GM19397 (cell line): ENCODE measurements at regions not wholly inside any gene's neighbourhood (a gene's known extent, or its start where the extent isn't known, plus 50 kb on each side); places are given as distances from the start of the nearest gene placed in this dataset.
"Not testable (repeated sequence)": the region's sequence is repeated elsewhere in the genome, so short reads cannot be mapped to it uniquely, and the experiment has no call there.

Source experiments
- ATAC-seq: cut with Tn5 transposase; IDR thresholded peaks from one replicate; pipeline ENCODE4 v1.9.1; 2021; ENCODE audit warnings: mild to moderate bottlenecking, moderate library complexity; ENCODE audit not compliant: unreplicated experiment

DNA sequence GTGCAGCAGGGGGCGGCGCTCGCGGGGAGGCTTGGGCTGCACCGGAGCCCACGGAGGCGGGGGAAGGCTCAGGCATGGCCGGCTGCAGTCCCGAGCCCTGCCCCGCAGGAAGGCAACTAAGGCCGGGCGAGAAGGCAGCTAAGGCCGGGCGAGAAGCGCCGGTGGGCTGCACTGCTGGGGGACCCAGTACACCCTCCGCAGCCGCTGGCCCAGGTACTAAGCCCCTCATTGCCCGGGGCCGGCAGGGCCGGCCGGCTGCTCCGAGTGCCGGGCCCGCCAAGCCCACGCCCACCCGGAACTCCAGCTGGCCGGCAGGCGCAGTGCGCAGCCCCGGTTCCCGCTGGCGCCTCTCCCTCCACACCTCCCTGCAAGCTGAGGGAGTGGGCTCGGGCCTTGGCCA is 150.0 kb downstream of the SMIM20 start:
- ATAC-seq, result not testable (repeated sequence)

DNA sequence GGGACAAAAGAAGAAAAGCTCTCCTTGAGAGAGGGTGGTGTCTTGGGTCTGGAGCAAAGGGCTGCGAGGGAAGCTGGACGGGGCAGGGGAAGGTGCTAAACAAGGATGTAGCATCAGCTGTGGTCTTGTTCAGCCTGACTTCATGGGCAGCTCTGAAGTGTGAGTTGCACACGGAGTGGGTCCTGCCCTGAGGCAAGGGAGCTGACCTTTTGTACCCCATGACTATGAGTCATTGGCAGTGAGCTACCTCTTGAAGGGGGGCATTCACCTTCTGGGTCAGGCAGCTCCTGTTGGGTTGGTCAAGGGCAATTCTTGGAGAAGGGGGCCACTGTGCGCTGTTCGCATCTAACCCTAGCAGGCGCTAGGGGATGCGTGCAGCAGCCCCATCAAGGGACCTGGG is 151.8 kb downstream of the SMIM20 start:
- ATAC-seq, result no peak

GRCh38 chr4:26067035-26067434 is 153.0 kb downstream of the SMIM20 start:
- no peak for ATAC-seq

- ATAC-seq, result no peak
Measured at GRCh38 chr4:26069218-26069617, 155.2 kb downstream of the SMIM20 start.

DNA sequence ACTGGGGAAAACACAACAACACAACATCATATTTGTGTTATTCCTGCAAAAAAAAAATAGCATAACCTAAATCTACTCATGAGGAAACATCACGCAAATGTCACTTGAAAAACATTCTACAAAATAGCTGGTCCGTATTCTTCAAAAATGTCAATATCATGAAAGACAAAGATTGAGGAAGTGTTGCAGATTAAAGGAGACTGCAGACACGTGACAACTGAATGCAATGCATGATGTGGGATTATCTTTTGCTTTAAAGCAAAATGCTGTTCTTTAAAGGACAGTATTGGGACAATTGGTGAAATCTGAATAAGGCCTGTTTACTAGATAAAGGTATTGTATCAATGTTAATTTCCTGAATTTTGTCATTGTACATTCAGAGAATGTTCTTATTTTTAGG is 157.7 kb downstream of the SMIM20 start:
- no peak for ATAC-seq

DNA sequence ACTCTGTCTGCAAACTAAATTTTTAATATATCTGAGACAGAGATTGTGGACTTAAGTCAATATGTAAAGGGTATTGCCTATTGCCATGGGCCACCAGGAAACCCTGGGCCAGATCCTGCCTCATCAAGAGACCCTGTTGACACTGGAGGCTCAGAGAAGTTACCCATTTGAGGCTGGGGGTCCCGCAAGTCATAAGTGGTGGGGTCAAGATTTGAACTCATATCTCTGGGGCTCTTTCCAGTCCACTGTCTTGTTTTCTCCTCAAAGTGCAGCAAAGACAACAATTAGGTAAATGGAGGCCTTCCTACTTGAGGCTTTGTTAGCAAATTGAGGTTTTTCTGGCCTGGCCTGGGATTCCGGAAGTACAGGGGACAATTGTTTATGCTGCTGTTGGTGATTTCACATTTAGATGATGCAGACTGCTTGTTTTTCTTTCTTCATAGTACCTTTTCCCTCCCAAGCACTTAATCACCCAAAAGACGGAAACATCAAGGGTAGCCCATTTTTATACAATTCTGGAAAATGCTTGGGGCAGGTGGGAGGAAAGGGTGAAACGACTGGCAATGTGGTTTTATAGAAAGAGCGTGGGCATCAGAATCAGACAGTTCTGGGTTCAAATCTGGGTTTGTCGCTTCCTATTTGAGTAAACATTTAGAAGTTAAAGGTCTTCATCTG is 160.0 kb downstream of the SMIM20 start:
- ATAC-seq, result no peak

DNA sequence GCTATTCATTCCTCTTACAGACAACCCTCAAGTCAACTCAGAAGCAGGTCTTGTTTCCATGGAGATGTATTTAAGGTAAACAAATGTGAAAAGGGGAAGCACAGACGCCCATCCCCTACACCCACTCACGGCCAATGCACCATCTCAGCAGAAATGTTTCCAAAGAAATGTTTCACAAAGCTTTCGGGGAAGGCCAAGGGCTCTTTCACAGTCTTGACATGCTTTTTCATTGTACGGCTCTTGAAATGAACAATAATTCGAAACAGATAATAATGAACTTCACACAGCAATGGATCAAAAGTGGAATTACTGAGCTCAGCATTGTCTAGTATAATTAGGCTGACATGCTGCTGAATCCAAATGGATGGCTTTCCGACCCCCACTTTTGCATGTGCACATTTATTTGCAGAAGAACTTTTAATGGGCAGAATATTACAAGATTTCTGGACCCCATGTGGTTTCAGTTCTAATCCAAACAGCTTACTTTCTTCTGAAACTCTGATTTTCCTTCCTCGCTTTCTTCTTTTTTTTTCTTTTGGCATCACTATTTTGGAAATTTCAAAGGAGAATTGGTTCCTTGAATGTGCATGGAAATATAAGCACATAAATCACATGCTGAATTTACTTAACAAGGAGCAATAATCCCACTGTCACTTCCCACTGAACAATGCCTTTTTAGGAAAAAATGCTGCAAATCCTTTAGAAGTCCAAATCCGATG is 160.9 kb downstream of the SMIM20 start:
- peak; percentile 65 for ATAC-seq

GRCh38 chr4:26075583-26075982 is 161.6 kb downstream of the SMIM20 start:
- ATAC-seq, result no peak

GRCh38 chr4:26076000-26076587 is 162.1 kb downstream of the SMIM20 start:
- ATAC-seq, result peak; percentile 77

DNA sequence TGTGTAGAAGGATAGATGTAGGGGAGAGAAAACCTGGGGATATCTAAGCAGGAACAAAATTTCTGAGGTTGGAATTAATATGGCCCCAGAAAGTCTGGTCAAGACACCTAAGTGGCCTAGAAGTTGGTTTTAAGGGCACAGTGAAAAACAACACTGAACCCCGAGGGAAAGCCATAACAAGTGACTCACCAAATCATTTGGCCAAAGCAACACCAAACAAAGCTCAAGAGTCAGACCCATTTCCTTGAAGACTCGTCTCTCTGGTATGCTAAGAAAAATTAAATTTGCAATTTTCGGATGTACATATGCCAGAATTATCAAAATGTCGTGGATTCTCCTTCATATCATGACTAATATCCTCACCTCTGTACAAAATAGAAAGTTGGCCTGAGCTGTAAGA is 162.9 kb downstream of the SMIM20 start:
- ATAC-seq, result no peak

GRCh38 chr4:26077756-26078155 is 163.7 kb downstream of the SMIM20 start:
- ATAC-seq, result no peak

- ATAC-seq, result no peak
Measured at GRCh38 chr4:26080870-26081628, 167.0 kb downstream of the SMIM20 start.

- no peak for ATAC-seq
Measured at GRCh38 chr4:26081795-26082498, 167.9 kb downstream of the SMIM20 start.

DNA sequence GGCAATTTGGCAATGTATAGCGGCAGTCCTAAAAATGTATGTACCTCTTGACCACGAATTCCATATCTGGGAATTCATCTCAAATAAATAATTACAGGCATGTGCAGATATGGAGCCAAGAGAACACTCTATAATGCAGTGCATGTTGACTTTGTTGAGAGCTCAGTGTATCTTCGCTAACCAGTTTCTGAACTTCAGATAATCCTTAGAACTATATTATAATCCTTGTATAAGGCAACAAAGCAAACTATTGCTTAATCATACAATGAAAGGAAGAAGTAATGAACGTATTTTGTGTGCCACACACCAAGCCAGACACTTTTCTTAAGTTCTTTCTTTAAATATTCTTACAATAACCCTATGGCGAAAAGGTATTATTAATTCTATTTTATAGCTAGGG is 168.5 kb downstream of the SMIM20 start:
- ATAC-seq, result no peak

GRCh38 chr4:26083987-26084386 is 170.0 kb downstream of the SMIM20 start:
- ATAC-seq, result peak; percentile 61

GRCh38 chr4:26084414-26084813 is 170.4 kb downstream of the SMIM20 start:
- ATAC-seq, result no peak

DNA sequence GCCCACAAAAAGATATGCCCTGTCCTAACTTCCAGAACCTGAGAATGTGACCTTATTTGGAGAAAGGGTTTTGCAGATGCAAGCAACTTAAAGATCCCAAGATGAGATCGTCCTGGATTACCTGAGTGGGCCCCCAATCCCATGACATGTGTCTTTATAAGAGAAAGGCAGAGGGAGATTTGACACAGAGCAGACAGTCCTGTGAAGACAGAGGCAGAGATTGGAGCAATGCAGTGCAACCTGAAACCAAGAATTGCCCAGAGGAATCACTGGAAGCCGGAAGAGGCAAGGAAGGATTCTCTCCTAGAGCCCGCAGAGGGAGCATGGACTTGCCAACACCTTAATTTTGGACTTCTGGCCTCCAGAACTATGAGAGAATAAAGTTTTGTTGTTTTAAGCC is 171.5 kb downstream of the SMIM20 start:
- ATAC-seq, result no peak

DNA sequence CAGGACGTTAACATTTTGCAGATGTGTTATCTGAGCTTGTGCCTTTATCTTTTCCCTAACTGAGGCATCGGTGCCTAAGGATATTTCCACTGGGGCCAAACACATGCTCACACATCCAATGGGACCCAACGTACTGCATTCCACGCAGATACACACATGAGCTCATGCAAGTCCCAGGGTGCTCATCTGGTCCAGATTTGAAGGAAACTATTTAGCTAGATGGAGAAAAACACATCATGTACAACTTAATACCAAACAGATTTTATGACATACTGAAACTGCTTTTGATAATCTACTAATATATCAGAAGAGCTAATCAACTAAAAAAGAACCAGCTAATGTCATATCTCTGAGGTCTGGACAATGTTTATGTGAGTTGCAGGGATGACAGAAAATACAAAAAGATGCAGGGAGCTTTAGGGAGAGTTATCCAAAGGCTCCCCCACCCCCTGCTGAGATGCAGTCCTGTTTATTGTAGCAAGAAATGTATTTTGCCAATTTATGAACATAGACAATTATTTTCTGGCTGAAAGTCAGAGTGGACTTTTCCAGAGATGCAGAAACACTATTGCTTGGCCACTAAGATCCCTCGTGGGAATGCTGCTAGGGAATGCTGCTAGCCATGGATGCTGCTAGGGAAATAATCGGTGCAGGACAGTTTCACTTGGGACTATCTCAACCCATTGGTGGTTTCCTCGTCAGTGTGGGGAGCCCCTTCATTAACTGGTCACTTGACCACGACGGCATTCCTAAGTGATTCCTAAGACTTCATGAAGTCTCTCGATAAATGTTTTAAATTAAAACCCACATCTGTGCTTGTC is 172.8 kb downstream of the SMIM20 start:
- ATAC-seq, result no peak

DNA sequence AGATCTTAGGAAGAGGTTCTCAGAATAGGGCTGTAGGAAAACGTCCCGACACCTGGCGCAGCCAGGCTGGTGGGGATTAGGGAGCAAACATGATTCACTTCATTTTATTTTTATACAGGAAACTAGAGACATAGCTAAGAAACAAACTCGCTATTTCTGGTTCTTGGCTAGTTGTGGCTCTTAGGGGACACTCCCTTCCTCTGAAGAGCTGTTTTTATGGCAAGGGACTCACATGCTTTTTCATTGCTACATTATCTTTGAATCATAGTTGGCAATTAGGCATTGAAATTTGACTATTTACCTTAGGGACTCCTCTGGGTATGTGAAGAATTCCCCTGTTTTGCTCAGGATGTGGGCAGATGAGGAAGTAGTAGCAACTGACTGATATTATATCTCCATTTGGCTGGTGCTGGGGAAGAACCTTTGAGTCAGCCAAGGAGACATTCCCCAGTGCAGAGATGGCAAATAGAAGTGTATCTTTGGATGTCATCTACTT is 174.5 kb downstream of the SMIM20 start:
- ATAC-seq, result peak; percentile 69

DNA sequence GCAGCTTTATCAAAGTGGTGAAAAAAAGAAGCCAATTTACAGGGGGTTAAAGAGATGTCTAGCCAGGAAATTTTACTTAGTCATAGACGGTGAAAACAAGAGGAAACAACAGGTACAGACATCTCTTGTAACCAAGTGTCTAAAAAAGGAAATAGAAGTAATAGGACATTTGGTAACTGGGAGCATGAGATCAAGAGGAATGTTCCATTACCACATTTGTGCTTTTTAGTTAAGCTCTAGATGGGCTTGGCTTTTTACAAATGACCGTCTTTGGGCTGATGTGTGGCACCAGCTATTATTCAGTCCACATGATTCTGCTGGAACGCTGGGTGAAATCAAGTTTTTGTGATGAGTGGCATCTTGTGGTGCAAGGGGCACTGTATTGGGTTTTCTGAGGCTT is 179.5 kb downstream of the SMIM20 start:
- no peak for ATAC-seq
